HG03520 (cell line): ENCODE measurements at regions not wholly inside any gene's neighbourhood (a gene's known extent, or its start where the extent isn't known, plus 50 kb on each side); places are given as distances from the start of the nearest gene placed in this dataset.

Experiments
- ATAC-seq: cut with Tn5 transposase; IDR thresholded peaks from one replicate; pipeline ENCODE4 v1.9.1; 2021; ENCODE audit warnings: mild to moderate bottlenecking, moderate library complexity; ENCODE audit not compliant: unreplicated experiment

DNA sequence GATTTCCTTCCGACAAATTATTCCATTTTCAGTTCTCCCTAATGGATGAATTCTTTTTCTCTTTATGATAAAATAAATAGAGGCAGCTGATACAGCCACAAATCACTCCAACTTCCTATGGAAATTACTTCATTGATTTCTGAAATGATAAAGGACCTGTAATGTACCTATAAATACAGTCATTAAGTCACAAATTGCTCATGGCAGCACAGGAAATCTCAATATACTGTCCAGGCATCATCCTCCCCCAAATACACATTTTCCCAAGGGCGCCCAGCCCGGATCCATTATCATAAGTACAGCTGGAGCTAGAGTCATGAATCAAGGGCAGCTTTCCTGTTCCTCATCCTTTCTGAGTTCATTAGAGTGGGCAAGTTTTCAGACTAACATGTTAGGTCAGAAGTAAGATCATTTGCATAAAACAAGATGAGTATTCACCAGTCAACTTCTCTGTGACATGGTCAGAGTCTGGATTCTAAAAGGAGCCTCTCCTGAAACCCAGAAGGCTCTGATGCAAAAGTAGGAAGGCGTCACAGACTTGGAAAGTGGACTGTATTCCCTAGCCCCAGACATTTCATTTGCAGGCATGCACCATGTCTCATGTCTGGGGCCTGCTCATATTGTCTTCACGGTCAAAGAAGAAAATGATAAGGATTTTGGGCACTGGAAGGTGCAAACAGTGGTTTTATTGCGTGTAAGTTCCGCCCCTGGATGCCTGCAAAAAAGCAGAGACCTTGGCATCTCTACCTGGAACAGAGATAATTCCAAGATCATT, 383.2 kb downstream of the PLK2 start:
- ATAC-seq, result no peak

DNA sequence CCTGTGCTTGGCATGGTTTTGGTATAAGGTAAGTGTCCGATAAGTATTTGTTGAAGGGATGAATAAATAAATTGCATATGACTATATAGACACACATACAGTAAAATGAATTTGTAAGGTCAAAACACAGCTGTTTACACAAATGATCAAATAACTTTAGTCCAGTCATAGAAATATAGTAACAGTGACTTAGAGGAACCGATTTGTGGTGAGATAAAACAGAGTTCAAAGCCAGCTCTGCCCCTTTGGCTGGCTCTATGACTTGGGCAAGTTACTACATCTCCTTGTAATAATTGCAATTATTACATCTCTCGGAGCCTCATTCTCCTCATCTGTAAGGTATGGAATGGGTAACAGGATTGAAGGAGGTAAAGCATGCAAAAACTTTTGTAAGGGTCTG, 384.0 kb downstream of the PLK2 start:
- ATAC-seq, result no peak

DNA sequence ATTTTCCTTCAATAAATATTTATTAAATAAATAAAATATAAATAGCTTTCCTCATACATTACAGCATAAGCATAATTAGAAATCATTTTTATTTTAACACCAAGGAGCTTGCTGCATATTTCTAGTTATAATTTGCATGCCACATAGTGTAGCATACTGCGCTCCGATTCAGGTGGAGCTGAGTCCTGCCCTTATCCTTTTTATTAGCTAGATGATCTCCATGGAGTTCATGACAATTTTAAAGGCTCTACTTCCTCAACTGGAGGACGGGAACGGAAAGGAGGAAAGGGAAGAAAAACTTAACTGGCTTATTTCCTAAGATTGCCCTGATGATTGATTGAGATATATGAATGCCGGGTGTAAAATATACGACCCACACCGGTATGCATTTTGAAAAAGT, 385.2 kb downstream of the PLK2 start:
- ATAC-seq, result no peak

DNA sequence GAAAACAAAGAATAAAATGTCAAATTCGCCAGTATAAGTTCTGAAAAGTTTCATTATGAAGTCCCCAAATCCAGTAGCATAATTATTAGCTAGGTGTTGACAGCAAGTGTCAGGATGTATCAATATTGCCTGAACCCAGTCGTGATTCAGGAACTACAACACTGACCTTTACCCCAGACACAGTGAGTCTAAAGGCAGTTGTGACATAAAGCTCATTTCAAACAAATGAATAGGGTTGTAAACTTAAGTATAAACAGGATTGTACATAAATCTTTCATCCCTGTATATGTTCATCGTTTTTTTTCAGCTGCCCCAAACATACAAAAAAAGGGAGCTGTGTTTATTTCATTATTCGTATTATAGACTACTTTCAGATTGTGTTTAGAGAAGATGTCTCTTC, 385.7 kb downstream of the PLK2 start:
- ATAC-seq, result no peak

DNA sequence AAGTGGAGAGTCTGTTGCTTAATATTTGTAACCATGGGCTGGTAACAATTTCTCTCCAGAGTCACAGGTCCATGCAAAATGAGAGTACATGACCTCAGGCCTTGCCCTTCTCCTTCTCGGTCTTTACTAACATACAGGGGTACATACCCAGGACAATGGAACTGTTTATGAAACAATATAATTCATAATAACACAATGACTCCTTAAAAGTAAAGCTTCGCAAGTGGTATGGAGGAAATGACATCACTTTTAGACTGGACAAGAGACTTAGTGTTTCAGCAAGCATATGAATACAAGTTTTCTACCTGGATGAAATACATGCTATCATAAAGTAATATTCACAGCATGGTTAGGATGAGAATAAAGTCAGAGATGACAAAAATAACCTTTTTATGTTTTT, 386.6 kb downstream of the PLK2 start:
- no peak for ATAC-seq

DNA sequence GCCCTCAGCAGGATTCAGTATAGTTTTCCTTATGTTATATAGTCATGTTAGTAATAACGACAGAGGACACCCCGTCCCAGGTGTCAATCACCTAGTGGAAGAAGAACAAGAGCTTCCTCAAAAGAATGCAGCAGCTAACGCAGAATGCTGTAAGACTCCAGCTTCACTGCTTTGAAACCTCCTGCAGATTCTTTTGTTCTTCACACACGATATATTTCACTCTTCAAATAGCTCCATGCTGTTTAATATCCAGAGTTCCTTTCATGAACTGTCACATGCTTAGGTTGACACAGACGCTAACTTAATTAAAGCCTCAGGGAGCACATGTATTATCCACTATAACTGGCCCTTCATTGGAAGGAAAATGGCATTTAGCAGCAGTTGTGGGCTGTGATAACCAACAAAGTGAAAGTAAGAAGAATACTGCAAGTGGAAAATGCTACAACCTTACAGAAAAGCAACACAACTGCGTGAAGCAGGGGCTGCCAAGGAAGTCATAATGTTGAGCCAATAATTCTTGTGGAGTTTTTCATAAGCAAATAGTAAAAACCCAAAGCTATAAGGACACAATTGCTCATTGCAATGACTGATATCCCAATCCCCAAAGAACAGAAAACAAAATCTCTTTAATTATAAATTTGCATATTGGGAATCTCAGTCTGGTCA, 387.5 kb downstream of the PLK2 start:
- no peak for ATAC-seq

DNA sequence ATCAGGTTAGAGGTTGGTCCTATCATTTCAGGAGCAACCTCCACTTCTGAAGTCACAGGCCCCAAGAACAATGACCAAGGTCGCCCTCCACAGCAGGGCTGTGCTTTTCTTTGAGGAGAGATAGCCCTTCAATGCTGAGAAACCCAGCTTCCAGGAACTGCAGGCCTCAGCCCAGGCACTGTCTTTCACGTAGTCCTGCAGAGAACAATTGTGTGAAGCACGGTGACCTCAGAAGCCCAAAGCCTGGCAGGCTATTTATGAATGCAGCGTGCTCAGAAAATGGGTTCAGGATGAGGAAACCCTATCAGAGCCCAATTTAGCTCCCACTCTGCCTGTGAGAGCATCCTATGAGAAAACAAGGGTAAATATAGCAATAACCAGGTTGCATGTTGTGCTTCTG, 388.3 kb downstream of the PLK2 start:
- no peak for ATAC-seq

DNA sequence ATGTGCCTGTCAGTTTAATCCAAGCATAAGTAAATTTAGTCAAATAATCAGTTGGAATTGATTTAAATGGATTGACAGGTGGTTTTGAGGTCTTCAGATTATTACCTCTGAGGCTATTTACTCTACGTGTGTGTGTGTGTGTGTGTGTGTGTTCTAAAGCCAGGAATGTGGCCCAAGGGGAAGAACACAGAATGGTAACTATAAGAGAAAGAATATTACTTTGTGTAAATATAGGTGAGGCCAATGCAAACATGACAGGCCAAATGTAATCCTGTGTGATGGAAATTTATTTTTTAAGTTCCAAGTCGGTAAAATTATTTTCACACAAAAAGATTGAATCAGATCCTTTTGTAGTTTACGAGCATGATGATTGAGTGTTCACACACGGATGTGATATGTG, 390.0 kb downstream of the PLK2 start:
- no peak for ATAC-seq

DNA sequence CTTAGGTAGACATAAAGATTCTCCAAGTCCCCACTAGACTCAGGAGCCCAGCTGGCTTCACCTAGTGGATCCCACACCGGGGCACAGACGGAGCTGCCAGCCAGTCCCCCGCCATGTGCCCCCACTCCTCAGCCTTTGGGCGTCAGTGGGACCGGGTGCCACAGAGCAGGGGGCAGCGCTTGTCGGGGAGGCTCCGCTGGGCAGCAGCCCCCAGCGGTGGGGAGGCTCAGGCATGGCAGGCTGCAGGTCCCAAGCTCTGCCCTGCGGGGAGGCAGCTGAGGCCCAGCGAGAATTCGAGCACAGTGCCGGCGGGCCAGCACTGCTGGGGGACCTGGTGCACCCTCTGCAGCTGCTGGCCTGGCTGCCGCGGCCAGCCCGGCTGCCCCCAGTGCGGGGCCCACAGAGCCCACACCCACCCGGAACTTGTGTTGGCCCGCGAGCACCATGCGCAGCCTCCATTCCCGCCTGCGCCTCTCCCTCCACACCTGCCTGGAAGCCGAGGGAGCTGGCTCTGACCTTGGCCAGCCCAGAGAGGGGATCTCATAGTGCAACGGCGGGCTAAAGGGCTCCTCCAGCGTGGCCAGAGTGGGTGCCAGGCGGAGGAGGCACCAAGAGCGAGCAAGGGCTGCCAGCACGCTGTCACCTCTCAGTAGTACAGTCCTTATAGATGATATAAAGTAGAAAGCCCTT, 390.7 kb downstream of the PLK2 start:
- no peak for ATAC-seq

DNA sequence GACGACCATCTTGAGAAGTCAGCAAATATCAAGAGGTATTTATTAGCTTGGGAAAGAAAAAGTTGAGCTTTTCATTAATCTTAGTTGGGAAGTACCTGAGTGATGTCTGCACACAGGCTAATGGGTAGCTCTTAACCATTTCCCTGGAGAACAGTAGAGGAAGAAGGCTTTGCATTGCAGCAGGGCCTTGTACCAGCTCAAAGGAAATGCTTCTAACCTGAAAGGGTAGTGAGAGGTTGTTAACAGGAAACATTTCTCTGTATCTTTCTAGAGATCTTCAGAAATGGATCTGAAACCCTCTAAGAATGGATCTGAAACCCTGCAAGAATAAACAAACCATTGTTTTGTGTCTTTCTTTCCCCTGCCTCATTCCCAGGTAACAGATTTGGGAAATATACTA, 393.3 kb downstream of the PLK2 start:
- no peak for ATAC-seq

DNA sequence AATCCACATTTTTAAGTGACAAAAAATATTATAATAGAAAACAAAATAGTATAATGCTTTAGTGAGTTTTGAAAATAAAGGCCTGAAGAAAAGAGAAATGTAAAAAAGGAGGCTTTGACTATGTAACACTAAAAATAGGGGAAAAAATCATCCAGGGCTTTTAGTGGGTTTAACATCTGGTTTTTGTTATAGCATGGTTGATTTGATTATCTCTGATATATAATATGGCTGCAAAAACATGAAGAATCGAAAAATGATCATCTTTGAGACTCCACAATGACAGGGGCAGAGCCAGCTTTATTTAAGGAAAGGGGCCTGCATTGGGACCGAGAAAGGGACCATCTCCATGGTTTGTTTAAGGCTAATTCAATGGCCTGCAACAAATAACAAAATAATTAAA, 393.8 kb downstream of the PLK2 start:
- ATAC-seq, result no peak

DNA sequence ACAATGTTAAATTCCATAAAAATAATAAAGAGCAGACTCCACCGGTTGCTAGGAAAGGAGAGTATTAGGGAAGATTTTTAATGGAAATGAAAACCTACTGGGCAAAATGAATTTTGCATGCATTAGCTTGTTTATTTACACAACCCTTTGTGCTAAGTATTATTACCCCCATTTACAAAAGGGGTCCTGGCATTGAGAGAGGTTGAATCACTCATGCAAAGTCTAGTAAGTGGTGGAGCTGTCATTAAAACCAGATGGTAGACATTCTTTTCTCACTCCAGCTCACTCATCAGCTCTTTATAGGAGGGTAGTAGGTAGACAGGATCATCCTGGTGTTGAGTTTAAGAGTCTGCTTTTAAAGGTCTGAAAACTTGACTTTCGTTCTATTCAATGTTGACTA, 395.1 kb downstream of the PLK2 start:
- no peak for ATAC-seq

DNA sequence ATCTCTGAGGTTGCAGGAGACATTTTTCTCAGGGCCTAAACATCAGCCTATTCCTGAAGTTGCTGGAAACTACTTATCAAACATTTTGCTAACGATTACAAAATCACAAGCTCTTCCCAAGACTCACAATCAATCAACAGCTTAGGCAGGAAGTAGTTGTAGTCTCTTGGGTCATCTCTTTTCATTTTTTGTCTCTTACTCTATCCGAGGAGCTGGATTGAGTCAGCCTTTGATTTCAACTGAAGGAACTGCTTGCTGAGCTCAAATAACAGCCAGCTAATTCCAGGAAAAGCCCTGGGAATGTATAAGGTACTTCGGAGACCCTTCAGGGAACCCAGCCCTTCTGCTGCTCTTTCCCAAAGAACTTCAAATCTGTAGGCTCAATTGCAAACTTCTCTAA, 398.9 kb downstream of the PLK2 start:
- no peak for ATAC-seq

DNA sequence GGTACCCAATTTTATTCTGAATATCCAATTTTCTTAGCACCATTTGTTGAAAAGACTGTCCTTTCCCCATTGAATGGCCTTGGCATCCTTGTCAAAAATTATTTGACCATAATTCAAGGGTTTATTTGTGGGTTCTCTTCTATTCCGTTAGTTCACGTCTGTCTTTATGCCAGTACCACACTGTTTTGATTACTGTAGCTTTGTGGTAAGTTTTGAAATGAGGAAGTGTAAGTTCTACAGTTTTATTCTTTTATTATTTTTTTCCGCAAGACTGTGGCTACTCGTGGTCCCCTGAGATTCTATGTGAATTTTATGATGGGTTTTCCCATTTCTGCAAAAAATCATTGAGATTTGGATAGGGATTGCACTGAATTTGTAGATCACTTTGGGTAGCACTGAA, 402.6 kb downstream of the PLK2 start:
- no peak for ATAC-seq

DNA sequence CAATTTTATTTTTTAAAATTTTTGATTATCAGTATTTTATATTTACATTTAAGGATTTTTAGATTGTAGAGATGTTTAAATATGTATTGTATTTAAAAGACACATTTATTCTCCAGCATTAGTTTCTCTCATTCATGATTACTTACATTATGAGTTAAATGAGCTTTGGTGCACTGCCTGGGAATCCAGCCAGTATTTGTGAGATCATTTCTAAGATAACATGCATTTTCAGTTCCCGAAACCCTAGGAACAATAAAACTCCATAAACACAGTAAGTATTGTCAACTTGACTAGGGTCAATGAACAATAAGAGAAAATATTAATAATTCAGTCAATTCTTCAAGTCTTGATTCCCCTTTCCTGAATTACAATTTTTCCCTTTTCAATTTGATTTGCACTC, 403.3 kb downstream of the PLK2 start:
- ATAC-seq, result no peak

DNA sequence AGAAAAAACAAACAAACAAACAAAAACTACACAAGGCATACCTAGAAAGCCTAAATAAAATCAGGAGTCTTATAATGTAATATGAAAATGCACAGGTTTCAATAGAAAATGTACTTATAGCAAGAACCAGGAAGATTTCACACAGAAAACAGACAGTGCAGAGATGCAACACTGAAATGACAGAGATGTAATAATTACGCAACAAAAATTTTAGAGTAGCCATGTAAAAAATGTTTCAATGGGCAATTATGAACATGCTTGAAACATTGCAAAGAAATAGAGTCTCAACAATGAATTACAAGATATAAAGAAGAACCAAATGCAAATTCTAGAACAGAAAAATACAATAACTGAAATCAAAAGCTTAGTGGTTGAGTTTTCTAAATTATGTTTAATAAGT, 405.9 kb downstream of the PLK2 start:
- ATAC-seq, result no peak

DNA sequence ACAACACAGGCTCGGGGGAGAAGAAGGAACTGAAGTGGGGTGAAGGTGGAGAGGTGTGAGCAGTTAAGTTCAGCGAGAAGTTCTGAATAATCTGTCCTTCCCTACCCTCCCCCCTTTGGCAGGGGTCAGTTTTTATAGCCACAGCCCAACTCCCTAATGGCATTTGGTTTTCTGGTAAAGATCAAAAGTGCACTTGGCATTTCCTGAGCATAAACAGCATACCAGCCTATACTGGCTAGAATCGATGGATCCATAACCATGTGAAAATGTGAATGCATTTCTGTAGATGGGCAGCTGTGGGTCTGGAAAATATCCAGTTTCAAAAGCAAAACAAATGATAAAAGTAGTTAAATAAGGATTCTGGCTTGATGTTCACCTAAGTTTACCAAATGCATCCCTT, 410.9 kb downstream of the PLK2 start:
- no peak for ATAC-seq

DNA sequence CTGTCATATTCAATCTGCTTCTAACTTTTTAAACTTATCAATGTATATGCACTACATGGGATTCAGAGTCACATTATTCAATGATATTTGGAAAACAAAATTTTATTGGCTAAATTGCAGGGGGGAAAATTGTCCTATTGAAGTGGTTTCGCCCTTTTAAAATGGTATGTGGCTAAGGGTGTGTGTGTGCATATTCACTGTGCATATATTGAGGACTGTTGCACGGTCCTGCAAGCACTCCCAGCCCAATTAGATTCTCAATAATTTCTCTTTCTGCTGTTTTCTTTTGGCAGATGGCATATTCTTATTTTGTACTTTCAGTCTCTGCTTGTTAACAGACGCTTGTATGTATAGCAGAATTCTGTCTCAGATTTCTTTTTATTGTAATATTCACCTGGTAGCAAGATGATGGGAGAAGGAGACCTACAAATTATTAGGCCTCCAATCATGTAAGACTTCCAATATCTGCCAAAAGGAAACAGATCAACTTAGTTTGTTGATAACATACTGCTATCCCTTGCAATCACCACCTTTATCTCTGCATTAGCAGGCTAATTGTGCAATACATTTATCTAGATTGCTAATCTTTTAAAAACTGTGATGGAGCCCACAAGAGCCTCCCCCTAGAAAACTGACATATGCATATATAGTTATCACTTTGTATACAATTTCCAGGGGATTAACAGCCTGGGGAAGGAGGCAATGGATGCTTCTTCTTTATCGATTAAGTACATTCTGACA, 411.5 kb downstream of the PLK2 start:
- no peak for ATAC-seq

DNA sequence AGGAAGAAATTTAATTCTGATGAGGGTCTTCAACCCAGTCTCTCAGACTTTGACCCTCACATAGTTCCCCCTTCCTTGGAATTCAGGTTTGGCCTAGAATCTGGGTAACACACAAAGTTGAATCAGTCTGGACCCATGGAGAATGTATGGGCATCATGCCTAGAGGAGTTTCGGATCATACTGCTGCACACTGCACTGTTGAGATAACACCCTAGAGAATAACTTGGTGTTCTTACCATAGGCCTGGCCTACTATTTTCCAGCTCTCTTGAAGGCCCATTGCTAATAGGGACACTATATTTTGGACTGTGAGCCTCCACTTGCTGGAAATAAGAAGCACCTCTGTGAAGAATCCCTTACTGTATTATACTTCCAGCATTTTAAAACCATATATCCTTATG, 413.5 kb downstream of the PLK2 start:
- no peak for ATAC-seq

DNA sequence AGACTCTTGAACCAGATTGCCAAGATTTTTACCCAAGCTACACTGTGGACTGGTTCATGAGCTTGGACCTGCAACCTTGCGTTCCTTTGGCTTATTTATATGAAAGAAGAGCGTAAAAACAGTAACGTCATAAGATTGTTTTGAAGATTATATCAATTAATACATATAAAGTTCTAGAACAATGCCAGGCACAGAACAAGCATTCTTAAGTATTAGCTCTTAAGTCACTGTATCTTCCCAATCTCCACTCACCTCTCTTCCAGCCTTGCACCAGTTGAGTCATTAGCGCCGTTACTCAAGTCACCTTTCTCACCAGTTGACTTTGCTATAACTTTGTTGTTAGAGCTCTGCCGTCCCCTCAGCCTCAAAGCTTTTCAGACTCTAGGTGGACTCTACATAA, 415.7 kb downstream of the PLK2 start:
- ATAC-seq, result no peak
